Activated CD4-positive, alpha-beta T cell treated with anti-CD3 and anti-CD28 coated beads, Interleukin-10, Interleukin-2, amounts not matched to agents 100 ng/mL and 50 ng/mL, durations not matched to agents 16 hours and 8 hours (primary cell): ENCODE measurements at regions not wholly inside any gene's neighbourhood (a gene's known extent, or its start where the extent isn't known, plus 50 kb on each side); places are given as distances from the start of the nearest gene placed in this dataset.
"Not testable (repeated sequence)": the region's sequence is repeated elsewhere in the genome, so short reads cannot be mapped to it uniquely, and the experiment has no call there.

Experiments used
- DNase-seq: peaks from one replicate; pipeline ENCODE4 v3.0.0-alpha.2; 2020

GRCh38 chr2:154507186-154507585, 191.3 kb upstream of the KCNJ3 start:
- no peak for DNase-seq

- no peak for DNase-seq
Observed at GRCh38 chr2:154518872-154519271, 179.6 kb upstream of the KCNJ3 start.

DNA sequence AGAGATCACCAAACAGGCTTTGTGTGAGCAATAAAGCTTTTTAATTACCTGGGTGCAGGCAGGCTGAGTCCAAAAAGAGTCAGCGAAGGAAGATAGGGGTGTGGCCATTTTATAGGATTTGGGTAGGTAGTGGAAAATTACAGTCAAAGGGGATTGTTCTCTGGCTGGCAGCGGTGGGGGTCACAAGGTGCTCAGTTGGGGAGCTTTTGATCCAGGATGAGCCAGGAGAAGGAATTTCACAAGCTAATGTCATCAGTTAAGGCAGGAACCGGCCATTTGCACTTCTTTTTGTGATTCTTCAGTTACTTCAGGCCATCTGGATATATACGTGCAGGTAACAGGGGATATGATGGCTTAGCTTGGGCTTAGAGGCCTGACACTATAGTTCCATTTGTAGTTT, 177.5 kb upstream of the KCNJ3 start:
- DNase-seq: not testable (repeated sequence)

- DNase-seq: no peak
Observed at GRCh38 chr2:154526234-154526633, 172.3 kb upstream of the KCNJ3 start.

GRCh38 chr2:154527962-154528361, 170.5 kb upstream of the KCNJ3 start:
- no peak for DNase-seq

- DNase-seq: no peak
Observed at GRCh38 chr2:154532004-154532403, 166.5 kb upstream of the KCNJ3 start.

DNA sequence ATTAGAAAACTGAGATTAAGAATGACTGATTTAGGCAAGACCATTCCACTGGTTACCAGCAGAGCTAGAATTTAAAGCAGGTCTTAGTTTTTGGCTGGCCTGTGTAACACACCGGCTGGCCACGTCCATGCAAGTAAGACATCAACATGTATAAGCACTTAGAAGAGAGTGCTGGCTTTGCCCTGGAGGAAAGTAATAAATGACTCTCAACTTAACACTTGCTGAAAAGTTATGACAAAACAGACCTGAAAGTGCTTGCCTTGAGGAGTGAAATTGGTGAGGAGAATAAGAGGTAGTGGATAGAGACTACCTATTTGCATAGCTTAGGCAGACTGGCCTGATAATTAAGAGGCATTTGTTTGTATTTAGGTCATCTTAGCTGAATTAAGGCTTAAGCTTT, 165.7 kb upstream of the KCNJ3 start:
- no peak for DNase-seq

DNA sequence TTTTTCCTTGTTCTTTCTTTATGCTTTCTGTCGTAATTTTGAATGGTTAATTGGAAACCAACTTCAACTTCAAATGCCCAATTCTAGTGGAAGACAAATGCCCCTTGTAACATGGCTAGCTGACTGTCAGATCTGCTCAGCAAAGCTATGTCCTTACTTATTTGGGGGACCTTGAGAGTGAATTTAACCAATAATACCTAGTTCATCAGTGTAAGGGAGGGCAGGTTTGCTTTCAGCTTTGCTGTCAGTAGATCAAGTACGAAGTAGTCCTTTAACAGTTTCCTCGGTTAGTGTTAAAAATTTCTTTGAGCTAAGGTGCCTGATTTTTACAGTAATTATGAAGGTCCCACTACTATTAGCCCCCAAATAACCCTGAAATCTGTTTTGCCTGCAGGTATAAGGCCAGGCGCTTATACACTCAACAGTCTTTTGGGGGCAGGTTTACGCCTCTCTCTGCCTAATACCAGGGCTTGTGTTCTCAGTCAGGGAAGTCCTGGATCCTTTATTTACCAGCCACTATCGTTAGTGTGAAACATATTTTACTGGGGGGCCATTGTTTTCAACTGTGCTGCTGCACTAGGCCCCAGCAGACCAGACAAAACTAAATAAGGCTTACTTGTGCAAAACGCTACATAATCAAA, 165.1 kb upstream of the KCNJ3 start:
- DNase-seq: no peak

DNA sequence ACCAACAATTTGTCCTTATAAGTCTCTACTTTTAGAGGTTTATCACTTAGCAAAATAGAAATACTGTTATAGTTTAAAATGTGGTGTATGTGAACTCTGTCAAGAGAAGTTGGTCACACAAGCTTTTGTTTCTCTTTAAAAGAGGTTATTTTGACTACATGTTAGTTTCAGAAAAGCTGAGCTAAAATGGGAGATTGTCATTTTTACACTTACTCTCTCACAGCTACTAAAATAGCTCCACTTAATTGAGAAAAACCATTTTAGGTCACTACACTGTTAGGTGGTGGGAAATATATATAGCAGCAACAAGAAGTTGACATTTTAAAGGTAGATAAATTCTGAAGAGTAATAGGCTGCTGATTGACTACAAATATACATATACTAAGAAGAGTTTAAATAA, 161.5 kb upstream of the KCNJ3 start:
- no peak for DNase-seq

- DNase-seq: no peak
Observed at GRCh38 chr2:154537843-154538450, 160.5 kb upstream of the KCNJ3 start.

DNA sequence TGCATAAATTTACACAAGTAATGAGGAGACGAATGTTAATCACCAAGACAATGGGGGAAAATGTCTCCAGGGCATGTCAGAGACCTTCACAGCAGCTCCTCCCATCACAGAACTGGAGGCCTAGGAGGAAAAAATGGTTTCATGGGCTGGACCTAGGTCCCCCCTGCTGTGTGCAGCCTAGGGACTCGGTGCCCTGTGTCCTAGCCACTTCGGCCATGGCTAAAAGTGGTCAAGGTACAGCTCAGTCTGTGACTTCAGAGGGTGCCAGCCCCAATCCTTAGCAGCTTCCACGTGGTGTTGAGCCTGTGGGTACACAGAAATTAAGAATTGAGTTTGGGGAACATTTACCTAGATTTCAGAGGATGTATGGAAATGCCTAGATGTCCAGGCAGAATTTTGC, 152.2 kb upstream of the KCNJ3 start:
- DNase-seq: no peak

- DNase-seq: no peak
Observed at GRCh38 chr2:154549869-154550268, 148.6 kb upstream of the KCNJ3 start.

DNA sequence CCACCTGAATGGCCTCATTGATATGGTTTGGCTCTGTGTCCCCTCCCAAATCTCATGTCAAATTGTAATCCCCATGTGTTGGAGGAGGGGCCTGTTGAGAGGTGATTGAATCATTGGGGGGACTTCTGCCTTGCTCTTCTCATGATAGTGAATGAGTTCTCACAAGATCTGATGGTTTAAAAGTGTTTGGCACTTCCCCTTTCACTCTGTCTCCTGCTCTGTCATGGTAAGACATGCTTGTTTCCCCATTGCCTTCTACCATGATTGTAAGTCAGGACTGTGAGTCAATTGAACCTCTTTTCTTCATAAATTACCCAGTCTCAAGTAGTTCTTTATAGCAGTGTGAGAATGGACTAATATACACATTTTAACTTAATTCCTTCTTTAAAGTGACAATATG, 146.8 kb upstream of the KCNJ3 start:
- no peak for DNase-seq

DNA sequence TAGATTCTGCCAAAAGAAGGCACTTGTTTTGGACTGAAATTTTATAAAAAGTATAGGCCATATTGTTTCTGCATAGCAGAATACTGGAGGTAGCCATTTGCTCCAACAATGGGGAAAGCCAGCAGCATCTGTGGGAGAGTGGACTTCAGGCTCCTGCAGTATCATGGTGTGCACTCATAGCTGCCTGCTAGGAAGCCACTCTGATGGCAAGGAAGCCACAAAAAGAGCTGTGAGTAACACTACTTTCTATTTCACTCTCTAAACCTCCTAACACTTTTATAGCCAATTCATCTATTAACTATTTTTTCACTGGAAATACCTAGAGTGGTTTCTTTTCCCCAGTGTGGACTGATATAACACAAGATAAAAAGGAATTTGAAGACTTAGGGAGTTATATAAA, 144.4 kb upstream of the KCNJ3 start:
- DNase-seq: peak; percentile 16

GRCh38 chr2:154555710-154556109, 142.8 kb upstream of the KCNJ3 start:
- DNase-seq: no peak

DNA sequence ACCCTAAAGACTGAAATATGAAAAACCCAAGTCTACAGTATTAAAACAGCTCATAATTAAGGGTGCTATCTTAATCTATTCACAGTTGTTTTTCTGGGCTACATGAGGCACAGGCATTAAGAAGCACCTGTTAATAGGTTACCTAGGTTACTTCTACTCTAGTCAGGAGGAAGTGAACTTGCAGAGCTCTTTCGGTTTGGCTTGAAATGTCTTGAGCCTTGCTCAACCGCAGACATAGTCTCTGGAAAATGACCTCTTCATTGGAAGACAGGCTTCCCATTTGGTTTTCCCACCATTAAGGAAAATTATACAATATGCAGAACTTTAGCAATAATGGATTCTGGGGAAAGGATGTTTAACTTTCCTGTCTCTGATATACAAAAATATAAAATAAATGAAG, 142.3 kb upstream of the KCNJ3 start:
- DNase-seq: no peak

DNA sequence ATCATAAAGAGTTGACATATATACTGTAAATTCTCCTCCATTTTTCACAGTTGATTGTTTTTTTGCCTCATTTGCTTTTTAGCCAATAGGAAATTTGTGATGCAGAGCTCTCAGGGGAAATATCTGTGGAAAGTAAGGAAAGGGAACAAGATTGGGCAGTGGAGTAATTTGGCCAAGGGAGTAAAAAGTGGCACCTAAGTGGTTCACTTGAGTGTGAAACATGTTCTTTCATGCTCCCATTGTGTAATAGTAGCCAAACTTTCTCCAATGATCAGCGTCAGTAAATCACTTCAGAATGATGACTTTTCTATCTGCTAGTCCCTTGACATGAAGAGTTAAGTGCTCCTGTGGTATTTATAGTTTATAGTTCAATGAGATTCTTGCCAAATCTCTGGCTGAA, 141.9 kb upstream of the KCNJ3 start:
- DNase-seq: no peak

GRCh38 chr2:154557906-154558305, 140.6 kb upstream of the KCNJ3 start:
- DNase-seq: no peak

- DNase-seq: no peak
Observed at GRCh38 chr2:154565433-154565832, 133.1 kb upstream of the KCNJ3 start.

DNA sequence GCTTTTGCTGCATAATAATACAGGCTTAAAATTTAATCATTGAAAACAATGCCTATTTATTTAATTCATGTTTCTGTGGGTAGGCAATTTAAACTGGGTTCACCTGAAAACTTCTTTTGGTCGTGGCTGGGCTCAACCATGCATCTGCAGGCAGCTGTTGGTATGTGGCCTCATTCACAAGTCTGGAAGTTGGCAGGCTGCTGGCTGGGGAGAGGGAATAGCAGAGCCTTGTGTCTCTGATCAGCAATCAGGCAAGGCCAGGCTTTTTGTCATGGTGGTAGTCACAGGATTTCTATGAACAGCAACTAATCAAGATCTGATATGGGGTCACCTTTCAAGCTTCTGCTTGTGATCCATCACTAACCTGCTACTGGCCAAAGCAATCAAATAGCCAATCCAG, 130.1 kb upstream of the KCNJ3 start:
- no peak for DNase-seq

DNA sequence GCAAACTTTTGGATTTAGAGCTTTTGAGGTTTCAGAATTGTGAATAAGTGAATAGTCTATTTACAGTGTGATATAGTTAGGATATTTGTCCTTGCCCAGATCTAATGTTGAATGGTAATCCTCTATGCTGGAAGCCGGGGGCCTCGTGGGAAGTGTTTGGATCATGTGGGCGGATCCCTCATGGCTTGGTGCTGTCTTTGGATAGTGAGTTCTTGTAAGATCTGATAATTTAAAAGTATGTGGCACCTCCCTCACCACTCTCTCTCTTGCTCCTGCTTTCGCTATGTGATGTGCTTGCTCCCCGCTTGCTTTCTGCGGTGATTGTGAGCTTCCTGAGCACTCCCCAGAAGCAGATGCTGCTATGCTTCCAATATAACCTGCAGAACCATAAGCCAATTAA, 128.0 kb upstream of the KCNJ3 start:
- DNase-seq: no peak

DNA sequence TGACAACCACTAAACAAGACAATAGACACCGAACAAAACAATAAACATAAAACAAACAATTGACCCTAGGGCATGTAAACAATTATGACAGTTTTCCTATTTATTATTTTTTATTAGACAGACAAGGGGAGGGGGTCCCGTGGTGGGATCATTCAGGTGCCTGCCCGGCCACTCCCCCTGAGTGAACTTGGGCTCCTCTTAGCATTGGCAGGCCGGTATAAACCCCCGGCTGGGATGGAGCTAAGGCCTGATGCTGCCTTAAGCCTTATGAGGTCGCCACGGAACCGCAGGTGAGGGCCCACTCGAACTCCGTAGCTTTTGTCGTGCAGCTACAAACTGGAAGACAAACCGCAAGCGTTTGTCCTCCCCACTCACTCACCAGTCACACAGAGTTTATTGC, 121.8 kb upstream of the KCNJ3 start:
- DNase-seq: not testable (repeated sequence)

- no peak for DNase-seq
Observed at GRCh38 chr2:154577390-154577789, 121.1 kb upstream of the KCNJ3 start.

DNA sequence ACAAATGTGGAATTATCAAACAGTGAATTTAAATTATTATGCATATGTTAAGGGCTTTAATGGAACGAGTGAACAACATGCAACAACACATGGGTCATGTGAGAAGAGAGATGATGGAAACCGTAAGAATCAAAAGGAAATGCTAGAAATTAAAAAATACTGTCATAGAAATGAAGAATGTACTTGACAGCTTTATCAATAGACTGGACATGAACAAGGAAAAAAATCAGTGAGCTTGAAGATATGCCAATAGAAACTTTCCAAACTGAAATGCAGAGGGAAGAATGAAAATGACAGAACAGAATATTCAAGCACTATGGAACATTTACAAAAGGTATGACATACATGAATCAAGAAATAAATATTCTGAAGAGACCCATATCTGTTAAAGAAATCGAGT, 117.7 kb upstream of the KCNJ3 start:
- DNase-seq: no peak

DNA sequence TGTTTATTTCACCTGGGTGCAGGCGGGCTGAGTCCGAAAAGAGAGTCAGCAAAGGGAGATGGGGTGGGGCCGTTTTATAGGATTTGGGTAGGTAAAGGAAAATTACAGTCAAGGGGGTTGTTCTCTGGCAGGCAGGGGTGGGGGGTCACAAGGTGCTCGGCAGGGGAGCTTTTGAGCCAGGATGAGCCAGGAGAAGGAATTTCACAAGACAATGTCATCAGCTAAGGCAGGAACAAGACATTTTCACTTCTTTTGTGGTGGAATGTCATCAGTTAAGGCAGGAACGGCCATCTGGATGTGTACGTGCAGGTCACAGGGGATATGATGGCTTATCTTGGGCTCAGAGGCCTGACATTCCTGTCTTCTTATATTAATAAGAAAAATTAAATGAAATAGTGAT, 115.8 kb upstream of the KCNJ3 start:
- DNase-seq: not testable (repeated sequence)
